ENCODE measurements at regions not wholly inside any gene's neighbourhood (a gene's known extent, or its start where the extent isn't known, plus 50 kb on each side); places are given as distances from the start of the nearest gene placed in this dataset.
A peak's percentile ranks its signal among the peaks of the same experiment; 100 is the strongest.

DNA sequence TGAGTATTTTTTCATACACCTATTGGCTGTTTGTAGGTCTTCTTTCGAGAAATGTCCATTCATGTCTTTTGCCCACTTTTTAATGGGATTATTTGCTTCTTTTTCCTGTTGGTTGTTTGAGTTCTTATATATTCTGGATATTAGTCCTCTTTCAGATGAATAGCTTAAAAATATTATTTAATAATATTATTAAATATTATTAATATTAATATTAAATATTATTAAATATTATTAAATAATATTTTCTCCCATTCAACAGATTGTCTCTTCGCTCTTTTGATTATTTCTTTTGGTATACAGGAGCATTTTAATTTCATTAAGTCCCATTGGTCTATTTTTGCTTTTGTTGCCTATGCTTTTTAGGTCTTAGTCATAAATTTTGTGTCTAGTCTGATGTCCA, 361.9 kb downstream of the TSN start:
- peaks cover 16% of the 10 kb centered on the region for H3K9me3 Mint-ChIP-seq
- no peak for DNase-seq (ENCODE audit: low read depth, low spot score)
- H3K27ac Mint-ChIP-seq (ENCODE audit: unreplicated experiment): no peak overlapping the region
- peaks cover 13% of the 10 kb centered on the region for H3K4me1 Mint-ChIP-seq
- H3K36me3 Mint-ChIP-seq (ENCODE audit: low read depth): peaks cover 10% of the 10 kb centered on the region
- H3K27me3 Mint-ChIP-seq (ENCODE audit: low read depth): no peaks in the 10 kb centered on the region
- TF ChIP-seq, protein P1, sequence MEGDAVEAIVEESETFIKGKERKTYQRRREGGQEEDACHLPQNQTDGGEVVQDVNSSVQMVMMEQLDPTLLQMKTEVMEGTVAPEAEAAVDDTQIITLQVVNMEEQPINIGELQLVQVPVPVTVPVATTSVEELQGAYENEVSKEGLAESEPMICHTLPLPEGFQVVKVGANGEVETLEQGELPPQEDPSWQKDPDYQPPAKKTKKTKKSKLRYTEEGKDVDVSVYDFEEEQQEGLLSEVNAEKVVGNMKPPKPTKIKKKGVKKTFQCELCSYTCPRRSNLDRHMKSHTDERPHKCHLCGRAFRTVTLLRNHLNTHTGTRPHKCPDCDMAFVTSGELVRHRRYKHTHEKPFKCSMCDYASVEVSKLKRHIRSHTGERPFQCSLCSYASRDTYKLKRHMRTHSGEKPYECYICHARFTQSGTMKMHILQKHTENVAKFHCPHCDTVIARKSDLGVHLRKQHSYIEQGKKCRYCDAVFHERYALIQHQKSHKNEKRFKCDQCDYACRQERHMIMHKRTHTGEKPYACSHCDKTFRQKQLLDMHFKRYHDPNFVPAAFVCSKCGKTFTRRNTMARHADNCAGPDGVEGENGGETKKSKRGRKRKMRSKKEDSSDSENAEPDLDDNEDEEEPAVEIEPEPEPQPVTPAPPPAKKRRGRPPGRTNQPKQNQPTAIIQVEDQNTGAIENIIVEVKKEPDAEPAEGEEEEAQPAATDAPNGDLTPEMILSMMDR (conservative IDR thresholded peaks at IDR 0.05): no peak
- no peak overlapping the region for H3K4me3 Mint-ChIP-seq

DNA sequence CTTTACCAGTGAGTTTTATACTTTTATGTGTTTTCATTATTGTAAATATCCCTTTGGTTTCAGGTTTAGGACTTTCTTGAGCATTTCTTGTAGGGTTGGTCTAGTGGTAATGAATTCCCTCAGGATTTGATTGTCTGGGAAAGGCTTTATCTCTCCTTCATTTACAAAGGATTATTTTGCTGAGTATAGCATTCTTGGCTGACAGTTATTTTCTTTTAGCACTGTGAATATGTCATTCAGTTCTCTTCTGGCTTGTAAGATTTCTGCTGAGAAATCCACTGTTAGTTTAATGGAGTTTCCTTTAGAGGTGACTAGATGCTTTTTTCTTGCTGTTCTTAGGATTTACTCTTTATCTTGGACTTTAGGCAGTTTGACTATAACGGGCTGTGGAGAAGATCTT, 373.9 kb downstream of the TSN start:
- TF ChIP-seq, protein P1 (conservative IDR thresholded peaks at IDR 0.05): no peak

DNA sequence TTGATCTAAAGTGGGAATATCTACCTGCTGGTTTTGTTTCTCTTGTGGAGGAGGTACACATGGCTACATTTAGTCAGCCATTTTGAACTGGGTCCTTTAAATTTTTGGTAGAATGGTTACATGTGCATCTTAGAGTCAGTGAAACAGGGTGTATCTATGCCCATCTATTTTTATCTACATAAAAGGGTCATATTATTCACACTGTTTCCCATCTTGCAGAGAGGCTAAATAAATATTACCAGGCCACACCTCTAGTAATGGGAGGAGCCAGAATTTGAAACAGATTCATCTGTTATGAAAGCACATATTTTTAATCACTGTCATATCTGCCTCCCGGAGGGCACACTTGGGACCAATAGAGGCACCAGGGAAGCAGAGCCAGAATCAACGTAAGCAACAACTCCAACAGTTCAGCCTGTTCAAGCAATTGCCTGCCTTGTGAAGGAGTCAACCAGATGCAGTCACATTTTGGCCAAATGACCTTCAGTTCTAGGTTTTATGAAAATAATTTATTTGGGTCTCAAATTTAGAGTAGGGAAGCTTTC, 376.8 kb downstream of the TSN start:
- TF ChIP-seq, protein P1 (conservative IDR thresholded peaks at IDR 0.05): no peak
- DNase-seq (ENCODE audit: low read depth, low spot score): no peak
- H3K4me3 Mint-ChIP-seq: no peak overlapping the region
- peaks cover 16% of the 10 kb centered on the region for H3K36me3 Mint-ChIP-seq (ENCODE audit: low read depth)
- H3K4me1 Mint-ChIP-seq: no peaks in the 10 kb centered on the region
- H3K27ac Mint-ChIP-seq (ENCODE audit: unreplicated experiment): no peak overlapping the region
- no peaks in the 10 kb centered on the region for H3K27me3 Mint-ChIP-seq (ENCODE audit: low read depth)
- peaks cover 31% of the 10 kb centered on the region for H3K9me3 Mint-ChIP-seq

More for the DNA sequence above, 373.9 kb downstream of the TSN start:
- H3K27me3 Mint-ChIP-seq (ENCODE audit: low read depth): no peaks in the 10 kb centered on the region
- peaks cover 41% of the 10 kb centered on the region for H3K9me3 Mint-ChIP-seq
- DNase-seq (ENCODE audit: low read depth, low spot score): no peak
- H3K4me3 Mint-ChIP-seq: no peak overlapping the region
- peaks cover 25% of the 10 kb centered on the region for H3K36me3 Mint-ChIP-seq (ENCODE audit: low read depth)
- no peak overlapping the region for H3K27ac Mint-ChIP-seq (ENCODE audit: unreplicated experiment)
- no peaks in the 10 kb centered on the region for H3K4me1 Mint-ChIP-seq

DNA sequence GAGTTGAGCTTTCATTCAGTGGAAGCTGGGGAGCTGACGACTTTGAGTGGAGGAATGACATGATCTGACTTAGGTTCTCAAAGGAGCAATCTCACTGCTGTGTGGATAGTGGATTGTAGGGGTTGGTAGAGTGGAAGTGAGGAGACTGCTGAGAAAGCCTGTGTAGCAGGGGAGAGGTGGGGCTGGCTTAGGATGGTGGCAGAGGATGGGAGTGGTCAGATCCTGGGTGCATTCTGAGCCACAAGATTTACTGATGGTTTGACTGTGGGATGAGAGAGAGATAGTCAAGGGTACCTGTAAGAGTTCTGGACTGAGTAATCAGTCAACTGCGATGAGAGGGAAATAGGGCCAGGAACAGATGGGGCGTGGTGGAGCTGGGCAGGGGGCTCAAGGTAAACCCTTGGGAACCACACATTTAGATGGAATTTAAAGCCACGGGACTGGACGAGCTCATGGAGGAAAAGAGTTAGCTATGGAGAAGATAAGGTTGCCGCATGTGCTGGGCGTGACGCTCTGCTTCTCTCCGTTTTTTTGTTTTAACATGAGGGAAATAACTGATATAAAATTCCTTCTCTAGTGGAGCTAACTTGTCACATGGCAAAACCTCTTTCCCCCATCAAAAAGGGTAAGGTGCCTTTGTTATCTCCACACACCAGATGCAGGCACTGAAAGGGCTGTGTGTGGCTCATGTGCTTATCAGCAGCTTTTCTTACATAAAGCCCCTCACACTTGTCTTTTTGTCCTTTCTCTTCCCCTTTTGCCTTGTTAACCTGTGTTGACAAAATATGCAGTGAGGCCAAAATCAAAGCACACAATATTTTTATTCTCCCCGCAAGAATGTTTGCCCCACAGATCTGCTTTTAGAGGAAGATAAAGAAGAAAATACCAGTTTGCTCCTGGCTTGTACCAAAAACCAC, 379.8 kb downstream of the TSN start:
- peaks cover 19% of the 10 kb centered on the region for H3K9me3 Mint-ChIP-seq
- no peak for DNase-seq (ENCODE audit: low read depth, low spot score)
- TF ChIP-seq, protein P1 (conservative IDR thresholded peaks at IDR 0.05): no peak
- H3K4me3 Mint-ChIP-seq: no peak overlapping the region
- peaks cover 12% of the 10 kb centered on the region for H3K4me1 Mint-ChIP-seq
- no peaks in the 10 kb centered on the region for H3K27me3 Mint-ChIP-seq (ENCODE audit: low read depth)
- no peaks in the 10 kb centered on the region for H3K36me3 Mint-ChIP-seq (ENCODE audit: low read depth)
- H3K27ac Mint-ChIP-seq (ENCODE audit: unreplicated experiment): peak overlapping the region; percentile 12

DNA sequence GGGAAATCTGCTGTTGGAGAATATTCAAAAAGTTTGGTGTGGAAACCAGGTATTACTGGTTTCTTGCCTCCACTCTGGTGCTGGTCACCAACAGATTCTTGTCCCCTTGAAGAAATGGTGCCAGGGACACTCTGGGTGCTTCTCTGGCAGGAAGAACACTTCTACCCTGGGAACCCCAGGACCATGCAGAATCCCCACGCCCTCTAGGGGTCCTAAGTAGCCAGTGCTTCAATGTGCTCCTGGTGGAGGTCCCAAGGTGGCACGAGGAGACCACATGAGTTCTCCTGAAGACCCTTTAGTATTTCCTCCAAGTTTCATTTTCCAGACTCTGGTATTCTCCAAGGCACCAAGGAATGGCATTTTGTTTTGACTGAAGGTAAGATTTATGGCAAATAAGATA, 380.6 kb downstream of the TSN start:
- H3K4me1 Mint-ChIP-seq: peaks cover 12% of the 10 kb centered on the region
- H3K27me3 Mint-ChIP-seq (ENCODE audit: low read depth): no peaks in the 10 kb centered on the region
- TF ChIP-seq, protein P1 (conservative IDR thresholded peaks at IDR 0.05): peak; percentile 43
- H3K36me3 Mint-ChIP-seq (ENCODE audit: low read depth): no peaks in the 10 kb centered on the region
- no peak overlapping the region for H3K4me3 Mint-ChIP-seq
- H3K27ac Mint-ChIP-seq (ENCODE audit: unreplicated experiment): no peak overlapping the region
- peaks cover 13% of the 10 kb centered on the region for H3K9me3 Mint-ChIP-seq
- no peak for DNase-seq (ENCODE audit: low read depth, low spot score)

All from neural crest cell (in vitro differentiated cells).